ENCODE measurements at regions not wholly inside any gene's neighbourhood (a gene's known extent, or its start where the extent isn't known, plus 50 kb on each side); places are given as distances from the start of the nearest gene placed in this dataset.

GRCh38 chr1:99163671-99164070, 100.6 kb upstream of the PLPPR4 start:
- DNase-seq (ENCODE audit: low spot score): no peak

GRCh38 chr1:99170516-99170915, 93.8 kb upstream of the PLPPR4 start:
- peak; percentile 68 for DNase-seq (ENCODE audit: low spot score)

- peak; percentile 36 for DNase-seq (ENCODE audit: low spot score)
These were observed 93.0 kb upstream of the PLPPR4 start for GRCh38 chr1:99171184-99171813.

DNA sequence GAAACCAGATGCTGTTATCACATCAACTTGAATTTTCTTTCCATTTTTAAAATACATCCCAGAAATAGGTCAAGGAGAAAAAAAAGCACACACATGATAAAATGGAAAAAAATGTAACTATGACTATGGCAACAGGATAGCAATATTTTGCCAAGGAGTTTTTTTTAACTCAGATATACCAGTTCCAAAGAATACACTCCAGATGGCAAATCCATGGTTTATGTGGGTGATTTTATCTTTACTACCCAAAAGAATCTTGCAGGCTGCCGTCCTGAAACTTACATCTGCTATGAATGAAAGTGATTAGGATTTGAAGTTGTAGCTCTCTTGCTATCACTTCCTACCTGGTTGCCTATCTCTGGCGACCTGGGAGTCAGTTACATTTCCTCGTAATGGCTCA, 91.0 kb upstream of the PLPPR4 start:
- DNase-seq (ENCODE audit: low spot score): no peak

- DNase-seq (ENCODE audit: low spot score): no peak
These were observed 90.4 kb upstream of the PLPPR4 start for GRCh38 chr1:99173900-99174299.

DNA sequence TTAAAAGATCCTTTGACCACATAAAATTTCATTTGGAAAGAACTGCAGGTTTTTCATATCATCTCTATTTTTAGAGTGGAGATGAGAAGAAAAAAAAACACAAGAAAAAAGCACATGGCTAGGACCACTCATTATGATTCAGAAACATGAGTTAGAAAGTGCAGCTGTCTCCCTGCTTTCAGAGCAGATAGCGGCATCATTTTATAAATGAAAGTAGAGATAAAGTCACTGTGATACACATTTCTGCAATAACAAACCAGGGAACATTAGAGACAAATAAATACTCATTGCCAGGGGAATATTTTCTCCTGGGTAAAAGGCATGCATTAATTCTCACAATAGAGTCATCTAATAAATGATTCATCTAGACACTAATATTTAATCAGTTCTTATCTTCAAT, 87.5 kb upstream of the PLPPR4 start:
- DNase-seq (ENCODE audit: low spot score): no peak

- no peak for DNase-seq (ENCODE audit: low spot score)
These were observed 86.8 kb upstream of the PLPPR4 start for GRCh38 chr1:99177465-99177864.

- DNase-seq (ENCODE audit: low spot score): peak; percentile 76
These were observed 83.9 kb upstream of the PLPPR4 start for GRCh38 chr1:99180343-99180808.

DNA sequence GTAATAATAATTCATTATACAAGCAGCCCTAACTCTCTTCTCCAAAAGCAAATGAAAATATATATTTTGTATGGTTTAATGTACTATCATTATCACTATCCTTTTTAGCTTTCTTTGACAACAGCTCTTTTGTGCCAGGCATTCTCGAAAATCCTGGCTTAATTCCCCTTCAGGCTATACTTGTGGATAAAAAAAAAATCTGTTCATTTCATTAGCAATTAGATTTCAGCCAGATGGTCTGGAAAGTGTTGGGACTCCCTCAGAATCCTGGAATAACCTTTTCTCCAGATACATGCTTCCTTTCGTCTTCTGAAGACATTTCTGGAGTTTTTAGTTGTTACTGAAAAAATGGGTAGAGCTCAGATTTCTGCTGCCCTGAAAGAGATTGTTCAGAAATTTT, 83.4 kb upstream of the PLPPR4 start:
- no peak for DNase-seq (ENCODE audit: low spot score)

GRCh38 chr1:99181892-99182291, 82.4 kb upstream of the PLPPR4 start:
- DNase-seq (ENCODE audit: low spot score): no peak

DNA sequence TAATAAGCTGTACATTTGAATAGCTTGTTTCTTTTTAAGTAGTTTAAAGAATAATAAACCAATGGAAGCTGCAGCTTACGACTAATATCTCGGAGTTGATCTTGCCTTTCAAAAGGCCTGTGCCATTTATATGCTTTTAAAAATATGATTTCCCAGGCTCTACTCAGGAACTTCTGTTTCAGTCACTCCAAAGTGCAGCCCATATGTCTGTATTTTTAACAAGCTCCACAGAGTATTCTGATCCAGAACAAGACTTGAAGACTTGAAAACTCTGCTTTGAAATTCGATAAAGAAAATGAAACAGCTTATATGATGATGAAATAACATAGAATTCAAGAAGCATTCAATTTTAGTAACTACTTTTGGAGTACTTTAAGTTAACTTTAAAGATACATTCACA, 79.1 kb upstream of the PLPPR4 start:
- no peak for DNase-seq (ENCODE audit: low spot score)

- DNase-seq (ENCODE audit: low spot score): no peak
These were observed 70.9 kb upstream of the PLPPR4 start for GRCh38 chr1:99193431-99193830.

- DNase-seq (ENCODE audit: low spot score): no peak
These were observed 65.9 kb upstream of the PLPPR4 start for GRCh38 chr1:99198393-99198792.

- no peak for DNase-seq (ENCODE audit: low spot score)
These were observed 57.1 kb upstream of the PLPPR4 start for GRCh38 chr1:99207216-99207615.

Data from kidney tubule cell (primary cell).